Spleen (tissue), 7 donors: ENCODE measurements at regions not wholly inside any gene's neighbourhood (a gene's known extent, or its start where the extent isn't known, plus 50 kb on each side); places are given as distances from the start of the nearest gene placed in this dataset.

Experiments used
- CTCF ChIP-seq, 11 experiments: fragments of 200-600 bp in 7 of 11; fragments of 450-650 bp in 4 of 11; sonication (generic) in 4 of 11; IDR thresholded peaks in 8 of 11; conservative IDR thresholded peaks in 3 of 11; 1 replicate in 7 of 11; 2 replicates in 4 of 11; pipeline versions ENCODE4 v1.4.0 to v1.8.0; 2016 to 2021; ENCODE audit warnings: antibody characterized with exemption in 11 of 11, inconsistent platforms in 4 of 11, mild to moderate bottlenecking in 1 of 11
- POLR2AphosphoS5 ChIP-seq, 3 donors: sonication (generic); formaldehyde crosslinking; IDR thresholded peaks; one replicate each; pipeline ENCODE4 v1.5.1; 2017; ENCODE audit warnings: antibody characterized with exemption in 3 of 3
- donor health status: DM: no; HTN: no; CAD: no; lungs with moderate emphysema.
- donor health status: DM: no; HTN: no; CAD: no.
- donor health status: DM: no; HTN: no; CAD: no.

GRCh38 chr15:92809064-92809879 lies 90.9 kb upstream of the CHD2 start:
- TF ChIP-seq CTCF (IDR thresholded peaks at IDR 0.05 in 8 of 11, conservative IDR thresholded peaks at IDR 0.05 in 3 of 11) = peak; percentile 97 to 100 (median 100)
- TF ChIP-seq POLR2AphosphoS5 (IDR thresholded peaks at IDR 0.05) = peak; percentile 95 to 98 (median 97)
